ENCODE measurements at regions not wholly inside any gene's neighbourhood (a gene's known extent, or its start where the extent isn't known, plus 50 kb on each side); places are given as distances from the start of the nearest gene placed in this dataset.

GRCh38 chr3:20322085-20322484 lies 136.1 kb upstream of the SGO1 start:
- Histone ChIP-seq H3K4me2 (no peak overlapping the region), H3F3A (replicated peaks; ENCODE audit: low read depth) (no peaks in the 10 kb centered on the region), H3K36me3 (ENCODE audit: insufficient read depth) (no peaks in the 10 kb centered on the region), H3K79me2 (replicated peaks; ENCODE audit: insufficient read depth) (no peaks in the 10 kb centered on the region), H3K27me3 (ENCODE audit: insufficient read depth) (no peaks in the 10 kb centered on the region), H3K9me2 (ENCODE audit: insufficient read depth) (peaks cover 15% of the 10 kb centered on the region), H3K27ac (ENCODE audit: low read depth) (no peak overlapping the region), H2AFZ (no peak overlapping the region), H4K20me1 (replicated peaks; ENCODE audit: insufficient read depth) (no peaks in the 10 kb centered on the region), H3K4me1 (ENCODE audit: insufficient read depth) (no peaks in the 10 kb centered on the region), H3K4me3 (no peak overlapping the region)
- Mint-ChIP-seq H3K4me1 (no peaks in the 10 kb centered on the region; the same call in 2 of the 3 replicates), H3K27me3 (ENCODE audit: insufficient read depth, low read depth, poor library complexity) (no peaks in the 10 kb centered on the region), H3K36me3 (ENCODE audit: low read depth) (no peaks in the 10 kb centered on the region), H3K27ac (no peak overlapping the region), H3K9me3 (no peaks in the 10 kb centered on the region), H3K4me3 (no peak overlapping the region)
- DNase-seq (ENCODE audit: low spot score) (no peak), ATAC-seq (no peak)
- TF ChIP-seq EZH2phosphoT487 (IDR thresholded peaks at IDR 0.05; ENCODE audit: unreplicated experiment) (no peak), JUNB (IDR thresholded peaks at IDR 0.05; ENCODE audit: unreplicated experiment) (no peak), CTCF (conservative IDR thresholded peaks at IDR 0.05; ENCODE audit: low read depth in 2 of 2) (no peak), POLR2AphosphoS5 (IDR thresholded peaks at IDR 0.05; ENCODE audit: low read depth) (no peak), STAT1 (IDR thresholded peaks at IDR 0.05; ENCODE audit: unreplicated experiment) (no peak), NANOG (IDR thresholded peaks at IDR 0.05; ENCODE audit: borderline replicate concordance) (no peak), CREB1 (CRISPR knock-in tag; IDR thresholded peaks at IDR 0.05; ENCODE audit: low read depth) (no peak), ZNF114 (CRISPR knock-in tag; IDR thresholded peaks at IDR 0.05) (no peak), EZH2 (IDR thresholded peaks at IDR 0.05; ENCODE audit: low read depth, unreplicated experiment) (no peak), ZNF331 (CRISPR knock-in tag; IDR thresholded peaks at IDR 0.05; ENCODE audit: low read depth) (no peak), REST (IDR thresholded peaks at IDR 0.05; ENCODE audit: unreplicated experiment) (no peak)
- TF ChIP-seq, protein P1, sequence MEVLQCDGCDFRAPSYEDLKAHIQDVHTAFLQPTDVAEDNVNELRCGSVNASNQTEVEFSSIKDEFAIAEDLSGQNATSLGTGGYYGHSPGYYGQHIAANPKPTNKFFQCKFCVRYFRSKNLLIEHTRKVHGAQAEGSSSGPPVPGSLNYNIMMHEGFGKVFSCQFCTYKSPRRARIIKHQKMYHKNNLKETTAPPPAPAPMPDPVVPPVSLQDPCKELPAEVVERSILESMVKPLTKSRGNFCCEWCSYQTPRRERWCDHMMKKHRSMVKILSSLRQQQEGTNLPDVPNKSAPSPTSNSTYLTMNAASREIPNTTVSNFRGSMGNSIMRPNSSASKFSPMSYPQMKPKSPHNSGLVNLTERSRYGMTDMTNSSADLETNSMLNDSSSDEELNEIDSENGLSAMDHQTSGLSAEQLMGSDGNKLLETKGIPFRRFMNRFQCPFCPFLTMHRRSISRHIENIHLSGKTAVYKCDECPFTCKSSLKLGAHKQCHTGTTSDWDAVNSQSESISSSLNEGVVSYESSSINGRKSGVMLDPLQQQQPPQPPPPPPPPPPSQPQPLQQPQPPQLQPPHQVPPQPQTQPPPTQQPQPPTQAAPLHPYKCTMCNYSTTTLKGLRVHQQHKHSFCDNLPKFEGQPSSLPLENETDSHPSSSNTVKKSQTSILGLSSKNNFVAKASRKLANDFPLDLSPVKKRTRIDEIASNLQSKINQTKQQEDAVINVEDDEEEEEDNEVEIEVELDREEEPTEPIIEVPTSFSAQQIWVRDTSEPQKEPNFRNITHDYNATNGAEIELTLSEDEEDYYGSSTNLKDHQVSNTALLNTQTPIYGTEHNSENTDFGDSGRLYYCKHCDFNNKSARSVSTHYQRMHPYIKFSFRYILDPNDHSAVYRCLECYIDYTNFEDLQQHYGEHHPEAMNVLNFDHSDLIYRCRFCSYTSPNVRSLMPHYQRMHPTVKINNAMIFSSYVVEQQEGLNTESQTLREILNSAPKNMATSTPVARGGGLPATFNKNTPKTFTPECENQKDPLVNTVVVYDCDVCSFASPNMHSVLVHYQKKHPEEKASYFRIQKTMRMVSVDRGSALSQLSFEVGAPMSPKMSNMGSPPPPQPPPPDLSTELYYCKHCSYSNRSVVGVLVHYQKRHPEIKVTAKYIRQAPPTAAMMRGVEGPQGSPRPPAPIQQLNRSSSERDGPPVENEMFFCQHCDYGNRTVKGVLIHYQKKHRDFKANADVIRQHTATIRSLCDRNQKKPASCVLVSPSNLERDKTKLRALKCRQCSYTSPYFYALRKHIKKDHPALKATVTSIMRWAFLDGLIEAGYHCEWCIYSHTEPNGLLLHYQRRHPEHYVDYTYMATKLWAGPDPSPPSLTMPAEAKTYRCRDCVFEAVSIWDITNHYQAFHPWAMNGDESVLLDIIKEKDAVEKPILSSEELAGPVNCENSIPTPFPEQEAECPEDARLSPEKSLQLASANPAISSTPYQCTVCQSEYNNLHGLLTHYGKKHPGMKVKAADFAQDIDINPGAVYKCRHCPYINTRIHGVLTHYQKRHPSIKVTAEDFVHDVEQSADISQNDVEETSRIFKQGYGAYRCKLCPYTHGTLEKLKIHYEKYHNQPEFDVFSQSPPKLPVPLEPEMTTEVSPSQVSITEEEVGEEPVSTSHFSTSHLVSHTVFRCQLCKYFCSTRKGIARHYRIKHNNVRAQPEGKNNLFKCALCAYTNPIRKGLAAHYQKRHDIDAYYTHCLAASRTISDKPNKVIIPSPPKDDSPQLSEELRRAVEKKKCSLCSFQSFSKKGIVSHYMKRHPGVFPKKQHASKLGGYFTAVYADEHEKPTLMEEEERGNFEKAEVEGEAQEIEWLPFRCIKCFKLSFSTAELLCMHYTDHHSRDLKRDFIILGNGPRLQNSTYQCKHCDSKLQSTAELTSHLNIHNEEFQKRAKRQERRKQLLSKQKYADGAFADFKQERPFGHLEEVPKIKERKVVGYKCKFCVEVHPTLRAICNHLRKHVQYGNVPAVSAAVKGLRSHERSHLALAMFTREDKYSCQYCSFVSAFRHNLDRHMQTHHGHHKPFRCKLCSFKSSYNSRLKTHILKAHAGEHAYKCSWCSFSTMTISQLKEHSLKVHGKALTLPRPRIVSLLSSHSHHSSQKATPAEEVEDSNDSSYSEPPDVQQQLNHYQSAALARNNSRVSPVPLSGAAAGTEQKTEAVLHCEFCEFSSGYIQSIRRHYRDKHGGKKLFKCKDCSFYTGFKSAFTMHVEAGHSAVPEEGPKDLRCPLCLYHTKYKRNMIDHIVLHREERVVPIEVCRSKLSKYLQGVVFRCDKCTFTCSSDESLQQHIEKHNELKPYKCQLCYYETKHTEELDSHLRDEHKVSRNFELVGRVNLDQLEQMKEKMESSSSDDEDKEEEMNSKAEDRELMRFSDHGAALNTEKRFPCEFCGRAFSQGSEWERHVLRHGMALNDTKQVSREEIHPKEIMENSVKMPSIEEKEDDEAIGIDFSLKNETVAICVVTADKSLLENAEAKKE (CRISPR knock-in tag; IDR thresholded peaks at IDR 0.05): no peak
- TF ChIP-seq, protein P2, sequence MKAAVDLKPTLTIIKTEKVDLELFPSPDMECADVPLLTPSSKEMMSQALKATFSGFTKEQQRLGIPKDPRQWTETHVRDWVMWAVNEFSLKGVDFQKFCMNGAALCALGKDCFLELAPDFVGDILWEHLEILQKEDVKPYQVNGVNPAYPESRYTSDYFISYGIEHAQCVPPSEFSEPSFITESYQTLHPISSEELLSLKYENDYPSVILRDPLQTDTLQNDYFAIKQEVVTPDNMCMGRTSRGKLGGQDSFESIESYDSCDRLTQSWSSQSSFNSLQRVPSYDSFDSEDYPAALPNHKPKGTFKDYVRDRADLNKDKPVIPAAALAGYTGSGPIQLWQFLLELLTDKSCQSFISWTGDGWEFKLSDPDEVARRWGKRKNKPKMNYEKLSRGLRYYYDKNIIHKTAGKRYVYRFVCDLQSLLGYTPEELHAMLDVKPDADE (IDR thresholded peaks at IDR 0.05): no peak
